Activated effector memory CD4-positive, alpha-beta T cell treated with anti-CD3 and anti-CD28 coated beads, Interleukin-2, amount 50 U/mL, for 16 hours (primary cell): ENCODE measurements at regions not wholly inside any gene's neighbourhood (a gene's known extent, or its start where the extent isn't known, plus 50 kb on each side); places are given as distances from the start of the nearest gene placed in this dataset.

Source experiments
- DNase-seq: peaks from one replicate; pipeline ENCODE4 v3.0.0-alpha.2; 2020

DNA sequence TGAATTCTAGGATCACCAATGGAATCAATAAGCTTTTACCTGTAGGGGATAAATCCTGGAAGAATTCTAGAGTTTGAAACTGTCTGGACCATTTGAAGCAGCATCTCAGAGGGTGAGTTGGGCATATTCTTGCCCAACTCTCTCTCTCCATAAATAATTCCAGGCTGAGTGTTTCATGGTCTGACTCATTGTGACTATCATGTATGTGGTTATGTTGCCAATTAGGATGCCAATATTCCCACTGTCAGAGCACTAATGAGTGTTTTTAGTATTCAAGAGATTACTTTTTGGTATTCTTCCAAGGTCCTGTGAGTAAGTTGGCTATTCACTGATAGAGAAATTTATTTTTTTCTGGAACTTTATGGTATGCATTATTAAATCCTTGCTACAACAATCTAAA is 456.9 kb downstream of the TOX3 start:
- no peak for DNase-seq

DNA sequence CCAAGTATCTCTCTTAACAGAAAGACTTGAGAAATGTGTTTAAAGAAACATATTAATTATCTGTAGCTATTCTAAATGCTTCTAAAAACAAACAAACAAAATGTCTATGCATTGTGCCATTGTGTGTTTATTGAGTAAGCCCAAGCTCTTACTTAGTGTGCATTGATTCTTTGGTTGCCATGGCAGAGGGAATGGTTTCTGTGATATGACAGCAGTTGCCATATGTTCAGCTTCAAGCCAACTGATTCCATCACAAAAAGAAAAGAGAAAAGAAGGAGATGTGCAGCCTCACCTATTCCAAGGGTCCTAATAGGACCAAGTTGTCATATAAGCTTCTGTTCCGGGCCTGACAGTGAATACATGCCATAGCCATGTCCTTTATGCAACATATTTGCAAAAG is 457.5 kb downstream of the TOX3 start:
- DNase-seq: no peak

DNA sequence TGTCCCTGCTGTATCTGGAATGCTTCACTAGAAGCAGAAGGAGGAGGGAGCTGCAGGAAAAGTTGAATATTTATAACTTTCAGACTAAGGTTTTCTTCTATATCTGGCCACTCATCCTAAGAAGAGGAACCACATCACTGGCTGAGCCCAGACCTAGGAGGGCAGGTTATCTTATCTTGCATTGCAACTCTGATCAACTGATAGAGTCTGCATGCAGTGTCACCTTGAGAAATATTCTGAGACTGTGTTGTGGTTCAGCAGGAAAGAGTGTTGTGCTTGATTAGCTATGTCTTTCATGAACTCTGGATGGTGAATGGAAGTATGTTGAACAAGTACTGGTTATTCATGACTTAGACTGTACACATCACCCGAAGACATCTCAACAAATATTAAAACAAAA is 460.0 kb downstream of the TOX3 start:
- DNase-seq: no peak

DNA sequence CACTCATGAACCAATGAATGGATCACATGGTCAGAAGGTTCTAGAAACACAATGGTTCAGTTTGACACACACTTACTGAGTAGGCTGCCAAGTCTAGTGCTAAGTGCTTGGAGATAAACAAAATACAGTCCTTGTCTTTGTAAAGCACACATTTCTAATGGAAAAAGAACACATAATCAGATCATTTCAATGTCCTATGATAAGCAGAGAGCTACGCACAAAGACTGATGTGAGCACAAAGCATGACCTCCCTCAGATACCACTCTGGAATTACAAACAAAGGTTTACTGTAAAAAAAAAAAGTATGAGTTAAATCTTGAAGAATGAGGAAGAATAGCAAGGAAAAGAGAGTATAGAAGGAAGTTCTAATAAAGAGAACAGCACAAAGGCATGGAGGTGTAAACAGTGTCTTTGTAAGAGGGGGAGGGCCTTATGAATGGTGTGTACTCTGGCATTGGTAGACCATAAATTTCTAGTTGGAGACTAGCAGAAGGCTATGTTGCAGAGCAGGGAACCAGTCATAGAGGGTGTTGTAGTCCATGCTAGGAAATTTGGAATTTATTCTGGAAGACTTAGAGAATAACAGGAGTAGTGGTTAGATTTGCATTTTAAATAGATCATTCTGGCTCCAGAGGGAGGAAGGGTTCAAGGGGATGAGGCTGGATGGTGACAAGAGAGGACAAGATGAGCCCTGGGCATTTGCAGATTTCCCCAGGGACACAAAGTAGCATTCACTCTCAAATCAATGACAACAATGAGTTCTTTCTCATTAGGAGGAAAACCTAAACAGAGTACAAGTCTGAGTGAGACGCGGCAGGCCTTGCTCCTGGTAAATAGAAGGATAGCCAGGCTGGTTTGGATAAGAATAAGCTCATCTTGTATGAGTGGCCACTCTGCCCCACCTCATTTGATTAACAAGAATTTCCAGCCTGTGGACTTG is 468.0 kb downstream of the TOX3 start:
- no peak for DNase-seq

DNA sequence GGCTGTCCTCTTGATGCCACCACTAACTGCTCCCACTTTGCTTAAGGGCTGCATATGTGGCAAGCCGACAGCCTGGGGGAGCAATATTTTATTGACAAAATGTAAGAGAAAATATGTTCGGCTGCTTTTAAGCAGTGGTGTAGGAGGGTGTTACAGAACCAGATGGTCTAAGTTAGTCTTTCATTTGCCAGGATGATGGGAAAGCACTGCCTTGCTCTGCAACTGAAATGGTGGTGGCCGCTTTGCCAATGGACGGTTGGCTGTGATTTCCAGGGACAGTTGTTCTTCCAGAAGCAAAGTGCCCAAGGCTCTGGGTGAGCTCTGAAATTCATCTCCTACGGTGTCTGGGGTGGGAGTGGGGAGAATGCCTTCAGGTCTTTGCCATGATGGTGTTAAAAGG is 469.3 kb downstream of the TOX3 start:
- DNase-seq: no peak

DNA sequence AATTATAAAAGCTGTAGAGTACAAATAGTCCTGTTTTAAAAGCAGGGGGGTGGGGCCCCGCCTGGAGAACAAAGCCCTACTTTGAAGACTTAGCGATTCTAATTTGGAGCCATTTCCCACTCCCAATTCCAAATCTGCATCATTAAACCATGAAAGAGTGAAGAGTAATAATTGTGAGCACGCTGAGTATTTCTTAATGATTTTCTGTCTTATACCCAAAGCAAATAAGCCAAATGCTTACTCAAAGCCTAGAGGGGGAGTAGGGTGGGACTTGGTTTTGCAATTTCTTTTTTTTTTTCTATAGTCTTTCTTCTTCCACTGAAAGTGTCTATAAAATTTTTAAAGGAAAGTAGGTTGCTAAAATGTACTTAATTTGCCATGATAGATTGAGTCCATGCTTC is 470.1 kb downstream of the TOX3 start:
- DNase-seq: no peak

DNA sequence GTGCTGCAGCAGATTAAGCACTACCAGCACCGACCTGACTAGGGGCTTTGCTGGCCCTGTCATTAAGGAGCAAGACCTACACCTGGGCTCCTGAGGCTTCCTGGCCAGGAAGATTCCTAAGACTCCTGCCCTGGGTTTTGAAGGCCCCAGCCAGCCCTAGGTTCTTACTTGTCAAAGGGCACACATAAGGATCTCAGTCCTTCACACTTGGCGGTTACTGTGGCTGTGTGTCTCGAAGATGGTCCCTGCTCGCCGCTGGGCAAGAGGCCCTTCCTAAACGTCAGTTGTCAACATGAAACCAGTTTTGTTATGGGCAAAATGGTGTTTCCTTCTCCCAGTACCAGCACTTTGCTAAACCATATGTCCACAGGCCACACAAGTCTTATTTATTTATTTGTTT is 470.6 kb downstream of the TOX3 start:
- no peak for DNase-seq

DNA sequence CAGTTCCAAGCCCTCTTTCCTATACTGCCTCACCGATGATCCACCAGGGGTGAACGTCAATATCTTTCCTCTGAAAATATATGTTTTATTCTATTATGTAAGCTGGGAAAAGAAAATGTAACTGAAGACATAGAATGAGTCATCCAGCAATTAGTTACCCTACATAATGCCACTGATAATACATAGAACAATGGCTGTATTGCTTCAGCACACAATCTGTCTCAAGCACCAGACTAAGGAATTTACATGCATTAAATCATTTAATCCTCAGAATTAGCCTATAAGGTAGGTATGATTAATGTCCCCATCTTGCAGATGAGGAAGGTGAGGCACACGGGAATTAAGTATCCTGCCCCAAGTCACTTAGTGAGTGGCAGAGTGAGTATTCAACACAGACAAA is 472.8 kb downstream of the TOX3 start:
- no peak for DNase-seq

DNA sequence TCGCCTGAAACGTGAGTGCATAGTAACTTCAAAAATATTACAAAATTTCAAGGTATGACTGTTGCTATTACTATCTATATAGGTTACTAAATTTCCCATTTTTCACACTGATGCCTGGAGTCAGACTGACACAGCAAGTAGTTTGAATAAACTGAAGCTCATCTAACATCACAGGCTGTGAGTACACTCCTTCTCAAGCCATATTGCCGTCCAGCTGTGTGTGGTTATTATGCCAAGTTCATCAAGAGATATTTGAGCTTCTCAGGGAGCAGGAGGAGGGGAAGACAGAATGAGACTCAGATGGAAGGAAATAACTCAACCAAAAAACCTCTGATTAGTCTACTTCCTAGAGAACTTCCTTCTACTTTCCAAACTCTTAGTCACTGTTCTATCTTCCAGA is 473.9 kb downstream of the TOX3 start:
- DNase-seq: no peak

DNA sequence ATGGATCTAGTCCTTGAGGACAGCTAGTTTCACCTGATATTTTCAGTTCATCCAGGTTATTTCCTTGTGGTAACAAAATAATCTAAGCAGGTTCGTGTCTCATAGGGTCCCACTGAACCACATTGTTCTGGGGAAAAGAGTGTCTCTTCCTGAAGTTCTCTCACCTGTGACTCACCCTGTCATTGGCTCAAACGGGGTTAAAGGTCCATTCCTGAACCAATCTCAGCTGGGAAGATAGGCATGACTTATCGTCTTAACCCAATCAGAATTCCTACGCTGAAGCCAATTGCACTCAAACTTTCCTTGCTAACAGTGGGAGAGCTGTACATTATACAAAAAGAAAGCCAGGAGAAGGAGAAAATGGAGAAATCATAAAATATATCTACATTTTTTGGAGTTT is 475.8 kb downstream of the TOX3 start:
- DNase-seq: no peak

DNA sequence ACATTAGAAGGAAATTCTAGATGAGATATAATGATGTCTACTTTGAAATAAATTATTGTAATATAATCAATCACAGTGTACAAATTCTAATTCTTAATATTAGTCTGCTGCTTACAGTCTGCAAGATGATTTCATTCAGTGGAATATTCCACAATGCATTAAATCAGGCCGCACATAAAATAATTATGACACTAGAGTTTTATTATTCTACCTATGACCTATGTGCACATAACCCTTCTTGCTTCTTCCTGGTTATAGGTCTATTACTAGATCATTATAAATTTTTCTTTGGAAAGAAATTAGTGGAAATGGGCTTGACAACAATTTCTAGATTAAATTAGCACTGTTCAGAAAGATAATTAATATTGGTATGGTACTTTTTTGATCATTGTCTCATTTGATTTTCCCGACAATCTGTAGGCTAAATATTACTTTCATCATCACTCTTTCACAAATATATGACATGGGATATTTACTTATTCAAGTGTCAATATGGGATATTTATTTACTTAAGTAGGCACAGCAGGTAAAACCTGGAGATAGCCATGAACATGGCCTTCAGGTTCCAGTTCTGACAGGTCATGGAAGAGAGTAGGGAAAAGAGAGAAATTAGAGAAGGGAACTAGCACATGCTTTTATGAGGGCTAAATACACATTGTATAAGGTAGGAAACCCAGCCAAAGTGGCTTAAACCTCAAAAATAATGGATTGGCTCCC is 476.4 kb downstream of the TOX3 start:
- DNase-seq: no peak

DNA sequence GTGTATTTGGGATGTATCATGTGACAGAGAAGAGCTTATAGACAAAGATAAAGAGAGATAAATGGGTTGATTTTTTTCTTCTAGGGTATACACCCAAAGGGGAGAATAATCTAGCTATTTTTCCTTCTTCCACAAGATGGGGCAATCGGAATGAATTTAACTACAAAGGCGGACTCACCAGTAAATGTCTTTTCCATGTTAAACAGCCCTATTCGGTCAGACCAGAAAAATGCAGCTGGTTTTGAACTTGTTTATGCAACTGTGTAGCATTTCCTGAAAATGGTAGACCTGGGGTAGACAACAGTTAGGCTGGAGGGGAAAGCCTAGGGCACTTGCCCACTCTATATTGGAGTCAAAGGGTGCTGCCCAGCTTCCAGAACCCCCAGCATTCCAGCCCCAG is 477.1 kb downstream of the TOX3 start:
- DNase-seq: no peak

DNA sequence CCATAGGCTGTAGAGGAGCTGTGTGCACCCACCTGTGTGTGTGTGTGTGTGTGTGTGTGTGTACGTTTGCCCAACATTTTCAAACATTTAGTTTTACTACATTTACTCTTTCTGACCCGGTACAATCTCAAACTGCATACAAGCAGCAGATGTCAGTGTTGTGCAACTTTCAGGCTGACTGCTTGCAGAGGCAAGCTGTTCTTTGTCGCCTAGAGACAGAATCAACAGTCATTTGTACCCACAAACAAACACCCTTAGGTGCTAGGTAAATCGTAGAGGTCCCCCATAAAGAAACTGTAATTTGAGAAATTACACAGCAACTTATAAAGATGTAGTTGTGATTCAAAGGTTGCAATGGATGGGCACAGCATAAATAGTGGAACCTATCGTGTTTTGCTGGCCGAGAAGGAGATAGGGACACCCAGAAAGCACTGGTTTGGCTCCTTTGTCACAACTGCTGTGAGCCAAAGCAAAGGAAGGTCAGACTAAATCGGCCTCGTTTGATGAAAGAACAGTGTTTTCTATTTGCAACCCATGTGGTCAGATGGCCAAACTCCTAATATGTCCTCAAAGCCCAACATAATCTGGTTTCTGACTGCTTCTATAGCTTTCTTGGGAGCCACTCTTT is 478.4 kb downstream of the TOX3 start:
- DNase-seq: no peak

DNA sequence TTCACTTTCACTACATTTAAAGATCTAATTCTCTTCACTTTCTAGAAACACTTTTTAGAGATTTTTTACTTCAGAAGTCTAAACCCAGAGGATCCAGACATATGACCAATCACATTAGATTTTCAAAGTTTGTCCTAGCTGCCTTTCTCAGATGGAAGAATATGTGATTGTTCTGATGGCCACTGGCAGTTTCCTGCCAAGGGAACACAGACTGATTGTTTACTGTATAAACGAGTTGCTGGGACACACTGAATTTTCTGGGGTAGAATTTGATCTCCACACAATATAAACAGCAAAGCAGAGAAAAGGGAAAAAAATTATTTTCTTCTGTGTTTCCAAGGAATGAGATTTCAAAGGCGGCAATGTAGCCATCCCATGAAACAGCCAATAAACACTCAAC is 480.0 kb downstream of the TOX3 start:
- DNase-seq: no peak

DNA sequence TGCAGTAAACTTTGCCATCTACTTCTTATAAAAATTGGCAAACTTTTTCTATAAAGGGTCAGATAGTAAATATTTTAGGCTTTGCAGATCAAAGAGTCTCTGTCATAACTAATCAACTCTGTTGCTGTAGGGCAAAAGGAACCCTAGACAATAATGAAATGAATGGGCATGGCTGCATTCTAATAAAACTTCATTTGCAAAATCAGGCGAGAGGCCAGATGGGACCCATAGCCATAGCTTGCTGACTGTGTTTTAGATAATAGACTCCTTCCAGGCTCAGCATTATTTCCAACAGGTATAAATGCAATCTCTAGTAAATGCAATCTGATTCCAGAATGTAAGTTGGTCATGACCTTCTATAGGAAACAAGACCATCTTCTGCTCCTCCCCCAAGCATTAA is 490.7 kb downstream of the TOX3 start:
- DNase-seq: no peak

DNA sequence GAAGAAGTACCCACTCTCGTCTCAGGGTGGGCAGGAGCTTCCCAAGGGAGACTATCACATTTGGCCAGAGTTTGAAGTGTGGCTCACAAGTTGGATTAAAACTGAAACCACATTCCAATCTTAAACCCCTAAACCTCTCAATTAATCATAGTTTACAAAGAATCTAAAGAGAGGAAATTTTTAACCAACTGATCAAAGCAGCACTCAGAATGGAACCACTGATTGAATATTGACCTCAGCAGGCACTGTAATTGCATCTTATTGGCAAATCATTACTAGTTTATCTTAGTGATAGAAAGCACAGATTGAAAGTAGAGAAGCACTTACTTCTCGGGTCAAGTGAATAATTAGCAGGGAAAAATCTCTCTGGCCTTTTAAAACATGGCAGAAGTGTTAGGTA is 491.6 kb downstream of the TOX3 start:
- DNase-seq: no peak

DNA sequence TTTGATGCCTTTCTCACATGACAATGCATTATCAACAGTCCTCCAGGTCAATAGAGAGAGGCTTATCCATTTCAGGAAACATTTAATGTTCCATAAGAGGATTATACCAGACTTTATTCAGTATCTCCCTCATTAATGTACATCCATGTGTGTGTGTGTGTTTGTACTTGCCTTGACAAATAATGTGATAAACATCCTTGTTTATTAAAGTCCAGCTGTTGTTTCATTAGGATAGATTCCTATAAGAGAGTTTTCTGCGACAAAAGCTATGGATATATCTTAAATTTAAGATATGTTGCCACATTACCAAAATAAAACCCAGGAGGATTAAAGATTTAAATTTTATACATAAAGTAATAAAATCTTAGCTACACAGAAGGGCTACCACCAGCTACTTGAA is 492.6 kb downstream of the TOX3 start:
- DNase-seq: no peak

DNA sequence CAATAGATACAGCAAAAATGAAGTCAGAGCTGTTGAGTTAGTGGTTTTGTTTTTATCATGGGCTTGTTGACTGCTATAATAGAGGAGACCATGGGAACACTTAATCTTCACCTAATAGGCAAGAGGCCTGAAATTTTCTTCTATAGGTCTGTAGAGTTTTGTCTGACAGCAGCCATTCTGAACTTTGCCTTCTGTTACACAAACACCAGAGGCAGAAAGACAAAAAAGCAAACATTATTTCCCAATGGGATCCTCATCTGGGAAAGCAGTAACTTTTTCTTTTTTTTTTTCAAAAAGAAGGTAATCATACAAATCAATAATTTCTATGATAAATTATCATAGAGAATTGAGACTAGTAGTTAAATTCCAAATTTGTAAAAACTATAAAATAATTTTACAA is 494.1 kb downstream of the TOX3 start:
- no peak for DNase-seq

DNA sequence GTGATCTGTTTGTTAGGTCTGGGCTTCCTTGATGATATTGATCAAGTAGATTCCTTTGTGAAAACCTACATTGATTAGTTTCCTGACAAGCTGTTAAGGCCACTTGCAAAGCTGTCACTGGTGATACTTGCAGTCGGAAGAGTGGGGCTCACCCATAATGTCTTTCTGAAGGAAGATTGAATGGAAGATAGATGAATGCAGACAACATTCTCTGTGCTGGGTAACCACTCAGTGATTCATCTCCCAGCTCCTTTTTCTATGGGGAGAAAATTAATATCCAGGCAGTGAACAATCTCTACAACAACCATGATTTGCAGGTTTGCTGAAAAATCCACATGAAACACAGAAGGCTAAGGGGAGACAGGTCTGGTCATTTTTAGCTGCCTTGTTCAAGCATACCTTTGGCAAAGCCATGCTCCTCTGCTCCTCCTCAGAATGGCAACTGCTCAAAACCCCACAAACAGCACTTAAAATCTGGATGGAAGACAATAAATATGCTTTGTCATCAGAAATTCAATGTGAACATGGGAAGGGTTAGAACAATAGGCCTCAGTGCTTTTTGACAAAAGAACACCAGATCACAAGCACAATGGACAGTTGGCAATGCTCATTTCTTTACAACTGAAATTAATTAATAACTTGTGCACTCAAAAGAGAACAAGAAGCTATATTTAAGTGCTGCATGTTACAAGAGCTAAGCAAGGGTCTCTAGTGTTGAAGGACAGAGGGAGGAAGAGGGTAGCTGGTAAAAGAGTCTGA is 495.4 kb downstream of the TOX3 start:
- no peak for DNase-seq

DNA sequence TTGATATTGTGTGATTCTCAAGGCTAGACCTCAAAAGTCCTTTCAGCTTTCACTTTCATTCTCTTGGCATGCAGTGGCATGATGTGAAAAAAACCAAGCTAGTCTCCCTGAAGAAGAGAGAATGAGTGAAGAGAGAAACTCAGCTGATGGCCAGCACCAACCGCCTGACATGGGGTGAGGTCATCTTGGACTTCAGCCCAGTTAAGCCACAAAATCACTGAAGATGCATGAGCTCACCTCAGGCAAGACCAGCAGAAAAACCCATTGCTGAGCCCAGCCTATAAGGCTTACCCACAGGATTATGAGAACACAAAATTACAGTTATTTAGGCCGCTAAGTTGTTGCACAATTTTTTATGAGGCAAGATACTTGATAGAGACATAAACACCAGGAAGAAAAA is 496.5 kb downstream of the TOX3 start:
- DNase-seq: no peak

DNA sequence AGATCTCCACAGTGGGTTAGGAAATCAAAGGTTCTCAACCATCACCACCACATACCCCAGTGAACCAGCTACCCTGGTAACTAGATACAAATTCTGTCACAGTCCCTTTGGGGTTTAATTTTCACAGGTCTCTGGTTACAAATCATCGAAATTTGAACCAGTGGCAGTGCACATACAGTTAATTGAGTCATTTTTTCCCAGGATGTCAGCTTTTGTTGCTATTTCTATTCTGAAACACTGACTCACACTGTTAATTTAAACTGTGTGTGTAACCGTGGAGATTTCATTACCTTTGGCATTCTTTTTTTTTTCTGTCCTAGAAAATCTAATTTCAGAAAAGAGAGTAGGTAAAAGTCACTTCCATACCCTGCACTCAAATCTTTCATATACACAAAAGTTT is 511.5 kb downstream of the TOX3 start:
- no peak for DNase-seq

DNA sequence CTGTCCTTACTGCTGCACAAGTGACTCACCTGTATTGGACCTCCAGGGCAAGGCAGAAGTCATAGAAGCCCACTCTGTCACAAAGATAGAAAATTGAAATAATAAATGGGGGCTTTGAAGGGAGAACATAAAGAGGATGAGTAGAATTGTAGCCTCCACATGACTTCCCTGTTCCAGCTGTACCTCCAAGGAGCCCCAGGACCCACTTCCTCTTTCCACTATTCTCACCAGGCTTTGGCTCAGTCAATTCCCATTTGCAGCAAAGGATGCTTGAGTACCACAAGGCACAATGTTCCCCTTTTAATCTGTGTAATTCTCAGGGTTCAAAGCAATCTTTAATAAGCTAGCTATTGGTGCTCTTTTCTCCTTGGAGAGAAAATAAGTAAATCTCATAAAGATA is 512.1 kb downstream of the TOX3 start:
- no peak for DNase-seq

DNA sequence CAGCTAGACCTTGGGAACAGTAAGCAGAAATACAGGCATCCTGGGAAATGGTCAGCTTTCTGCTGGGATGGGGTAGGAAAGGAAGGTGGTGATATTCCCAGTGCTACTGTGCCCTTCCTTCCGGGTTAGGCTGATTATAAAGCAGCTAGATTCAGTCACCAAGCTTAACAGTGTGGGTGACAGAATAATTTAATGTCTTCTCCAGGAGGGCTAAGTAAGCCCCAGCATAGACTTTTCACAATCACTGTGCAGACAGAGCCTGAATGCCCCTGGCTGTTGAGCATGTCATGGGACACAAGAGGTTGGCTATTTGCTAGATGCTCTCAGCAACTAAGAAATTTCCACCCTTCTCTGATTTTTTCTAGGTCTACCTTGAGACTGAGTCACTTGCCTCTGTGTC is 513.0 kb downstream of the TOX3 start:
- no peak for DNase-seq
